Panc1 (cell line): ENCODE measurements at regions not wholly inside any gene's neighbourhood (a gene's known extent, or its start where the extent isn't known, plus 50 kb on each side); places are given as distances from the start of the nearest gene placed in this dataset.

Experiments
- ATAC-seq: fragments of 200-7000 bp; cut with Tn5 transposase; 2 replicates; pipeline ENCODE4 v1.9.1; 2020; ENCODE audit warnings: mild to moderate bottlenecking, moderate library complexity
- BruUV-seq: library from RNA; stranded (reverse); fragments of 400-500 nt; replicated peaks from 2 replicates; lab custom pipeline; 2021; lab: Mats Ljungman, UMichigan
- CTCF ChIA-PET: fragments of 300-600 bp; sonication (Branson Sonifier 250); formaldehyde crosslinking; loops from one replicate; lab custom pipeline; 2022; ENCODE audit warnings: antibody characterized with exemption; lab: Charles Lee
- POLR2A ChIA-PET: fragments of 300-600 bp; sonication (Branson Sonifier 250); formaldehyde crosslinking; loops from one replicate; lab custom pipeline; 2022; ENCODE audit warnings: antibody characterized with exemption; lab: Charles Lee
- DNase-seq: peaks from one replicate; pipeline ENCODE4 v3.0.0-alpha.2; 2010; ENCODE audit warnings: low read depth, low spot score
- H3K27ac ChIP-seq: 2 replicates; pipeline ENCODE4 v1.5.1; 2011; ENCODE audit warnings: mild to moderate bottlenecking, low read length, inconsistent platforms
- H3K27me3 ChIP-seq: fragments of 200-500 bp; sonication (Bioruptor generic); 2 replicates; pipeline ENCODE4 v1.6.0; 2014; ENCODE audit warnings: low read length, inconsistent platforms; ENCODE audit not compliant: control insufficient read depth, insufficient read depth
- H3K36me3 ChIP-seq: fragments of 200-500 bp; sonication (Bioruptor generic); 2 replicates; pipeline ENCODE4 v1.5.1; 2014; ENCODE audit warnings: inconsistent platforms, mild to moderate bottlenecking, low read length, moderate library complexity; ENCODE audit not compliant: control insufficient read depth, insufficient read depth
- H3K4me1 ChIP-seq: 2 replicates; pipeline ENCODE4 v1.5.1; 2011; ENCODE audit warnings: inconsistent platforms, mild to moderate bottlenecking, low read length, moderate library complexity; ENCODE audit not compliant: control insufficient read depth, insufficient read depth
- H3K4me3 ChIP-seq, 2 experiments: 2 replicates each; pipeline ENCODE4 v1.5.1; 2011 to 2012; ENCODE audit warnings: low read depth in 2 of 2, low read length in 2 of 2, mild to moderate bottlenecking in 2 of 2, inconsistent platforms in 1 of 2, moderate library complexity in 1 of 2
- H3K9me3 ChIP-seq: fragments of 200-500 bp; sonication (Bioruptor generic); 2 replicates; pipeline ENCODE4 v1.5.1; 2014; ENCODE audit warnings: low read depth, mild to moderate bottlenecking, inconsistent platforms, low read length, moderate library complexity; ENCODE audit not compliant: control insufficient read depth, insufficient read depth
- POLR2AphosphoS5 ChIP-seq: IDR thresholded peaks from 2 replicates; pipeline ENCODE4 v1.6.1; 2012; ENCODE audit warnings: mild to moderate bottlenecking, low read depth, low read length, moderate library complexity
- SIN3A ChIP-seq: IDR thresholded peaks from 2 replicates; pipeline ENCODE4 v1.6.1; 2012; ENCODE audit warnings: low read depth, mild to moderate bottlenecking, low read length, moderate library complexity, borderline replicate concordance; ENCODE audit not compliant: insufficient read depth
- TCF7L2 ChIP-seq: IDR thresholded peaks from 2 replicates; pipeline ENCODE4 v1.6.1; 2011; ENCODE audit warnings: mild to moderate bottlenecking, low read depth, low read length, inconsistent platforms
- in situ Hi-C: cut with HindIII; loops from 2 replicates; pipeline ENCODE4 v1.10.0; 2016; ENCODE audit warnings: low sequenced_read_pairs, low pct_unique_long_range_greater_than_20kb
- intact Hi-C: fragments of 100-400 bp; cut with micrococcal nuclease; formaldehyde crosslinking; loops from one replicate; pipeline ENCODE4 v1.10.0; 2022; ENCODE audit not compliant: unreplicated experiment
- TF ChIP-seq, protein P1 (sequence below): fragments of 450-650 bp; IDR thresholded peaks from 2 replicates; pipeline ENCODE4 v1.5.1; 2017; ENCODE audit warnings: mild to moderate bottlenecking
- TF ChIP-seq, protein P2 (sequence below), 2 experiments: IDR thresholded peaks; 2 replicates each; pipeline ENCODE4 v1.6.1; 2011 to 2012; ENCODE audit warnings: low read depth in 2 of 2, control low read depth in 1 of 2, low read length in 1 of 2, mild to moderate bottlenecking in 1 of 2, moderate library complexity in 1 of 2; ENCODE audit not compliant: insufficient read depth in 1 of 2

- Histone ChIP-seq H3K36me3 (no peaks in the 10 kb centered on the region), H3K27ac (no peak overlapping the region), H3K9me3 (no peaks in the 10 kb centered on the region), H3K27me3 (no peaks in the 10 kb centered on the region), H3K4me3 (no peak overlapping the region), H3K4me1 (no peaks in the 10 kb centered on the region; the same call in 1 of the 2 replicates)
- ChIA-PET POLR2A (no interaction called here), CTCF (no interaction called here)
- DNase-seq (no peak), ATAC-seq (no peak)
- intact Hi-C loops (no loop called here), in situ Hi-C loops (no loop called here)
- TF ChIP-seq, protein P1, sequence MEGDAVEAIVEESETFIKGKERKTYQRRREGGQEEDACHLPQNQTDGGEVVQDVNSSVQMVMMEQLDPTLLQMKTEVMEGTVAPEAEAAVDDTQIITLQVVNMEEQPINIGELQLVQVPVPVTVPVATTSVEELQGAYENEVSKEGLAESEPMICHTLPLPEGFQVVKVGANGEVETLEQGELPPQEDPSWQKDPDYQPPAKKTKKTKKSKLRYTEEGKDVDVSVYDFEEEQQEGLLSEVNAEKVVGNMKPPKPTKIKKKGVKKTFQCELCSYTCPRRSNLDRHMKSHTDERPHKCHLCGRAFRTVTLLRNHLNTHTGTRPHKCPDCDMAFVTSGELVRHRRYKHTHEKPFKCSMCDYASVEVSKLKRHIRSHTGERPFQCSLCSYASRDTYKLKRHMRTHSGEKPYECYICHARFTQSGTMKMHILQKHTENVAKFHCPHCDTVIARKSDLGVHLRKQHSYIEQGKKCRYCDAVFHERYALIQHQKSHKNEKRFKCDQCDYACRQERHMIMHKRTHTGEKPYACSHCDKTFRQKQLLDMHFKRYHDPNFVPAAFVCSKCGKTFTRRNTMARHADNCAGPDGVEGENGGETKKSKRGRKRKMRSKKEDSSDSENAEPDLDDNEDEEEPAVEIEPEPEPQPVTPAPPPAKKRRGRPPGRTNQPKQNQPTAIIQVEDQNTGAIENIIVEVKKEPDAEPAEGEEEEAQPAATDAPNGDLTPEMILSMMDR = no peak
- TF ChIP-seq TCF7L2 (no peak), POLR2AphosphoS5 (no peak), SIN3A (no peak)
- TF ChIP-seq, protein P2, sequence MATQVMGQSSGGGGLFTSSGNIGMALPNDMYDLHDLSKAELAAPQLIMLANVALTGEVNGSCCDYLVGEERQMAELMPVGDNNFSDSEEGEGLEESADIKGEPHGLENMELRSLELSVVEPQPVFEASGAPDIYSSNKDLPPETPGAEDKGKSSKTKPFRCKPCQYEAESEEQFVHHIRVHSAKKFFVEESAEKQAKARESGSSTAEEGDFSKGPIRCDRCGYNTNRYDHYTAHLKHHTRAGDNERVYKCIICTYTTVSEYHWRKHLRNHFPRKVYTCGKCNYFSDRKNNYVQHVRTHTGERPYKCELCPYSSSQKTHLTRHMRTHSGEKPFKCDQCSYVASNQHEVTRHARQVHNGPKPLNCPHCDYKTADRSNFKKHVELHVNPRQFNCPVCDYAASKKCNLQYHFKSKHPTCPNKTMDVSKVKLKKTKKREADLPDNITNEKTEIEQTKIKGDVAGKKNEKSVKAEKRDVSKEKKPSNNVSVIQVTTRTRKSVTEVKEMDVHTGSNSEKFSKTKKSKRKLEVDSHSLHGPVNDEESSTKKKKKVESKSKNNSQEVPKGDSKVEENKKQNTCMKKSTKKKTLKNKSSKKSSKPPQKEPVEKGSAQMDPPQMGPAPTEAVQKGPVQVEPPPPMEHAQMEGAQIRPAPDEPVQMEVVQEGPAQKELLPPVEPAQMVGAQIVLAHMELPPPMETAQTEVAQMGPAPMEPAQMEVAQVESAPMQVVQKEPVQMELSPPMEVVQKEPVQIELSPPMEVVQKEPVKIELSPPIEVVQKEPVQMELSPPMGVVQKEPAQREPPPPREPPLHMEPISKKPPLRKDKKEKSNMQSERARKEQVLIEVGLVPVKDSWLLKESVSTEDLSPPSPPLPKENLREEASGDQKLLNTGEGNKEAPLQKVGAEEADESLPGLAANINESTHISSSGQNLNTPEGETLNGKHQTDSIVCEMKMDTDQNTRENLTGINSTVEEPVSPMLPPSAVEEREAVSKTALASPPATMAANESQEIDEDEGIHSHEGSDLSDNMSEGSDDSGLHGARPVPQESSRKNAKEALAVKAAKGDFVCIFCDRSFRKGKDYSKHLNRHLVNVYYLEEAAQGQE (IDR thresholded peaks at IDR 0.05; ENCODE audit: insufficient read depth in 1 of 2, low read depth in 2 of 2, low read length in 1 of 2) = no peak
- no TSS peak for BruUV-seq
Observed at GRCh38 chr15:62474021-62474770, 309.1 kb upstream of the C2CD4B start.

DNA sequence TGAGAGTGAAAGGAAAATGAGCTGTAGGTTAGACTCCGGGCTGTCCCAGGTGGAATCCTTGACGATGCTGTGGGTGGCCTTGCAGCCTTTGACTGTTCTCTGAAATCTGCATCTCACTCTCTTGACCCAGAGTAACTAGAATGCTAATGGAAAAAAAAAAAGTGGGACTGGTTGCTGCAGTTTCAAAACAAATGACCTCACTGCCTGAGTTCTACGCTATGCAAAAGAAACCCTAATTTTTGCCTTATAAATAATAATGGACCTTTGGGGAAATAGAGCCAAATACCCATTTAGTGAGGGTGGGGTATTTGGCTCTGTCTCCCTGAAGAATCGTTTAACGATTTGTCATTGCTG, 309.7 kb upstream of the C2CD4B start:
- Histone ChIP-seq H3K36me3 (no peaks in the 10 kb centered on the region), H3K4me3 (no peak overlapping the region), H3K9me3 (no peaks in the 10 kb centered on the region), H3K27me3 (no peaks in the 10 kb centered on the region), H3K27ac (no peak overlapping the region), H3K4me1 (no peaks in the 10 kb centered on the region; the same call in 1 of the 2 replicates)
- DNase-seq (no peak), ATAC-seq (no peak)
- POLR2A ChIA-PET = interaction anchor here (0.6 kb wide), 1 partner anchor 117 kb away, joined by 3 read pairs; no protein-coding TSS in a partner anchor
- BruUV-seq = no TSS peak
- TF ChIP-seq, protein P1 = no peak
- TF ChIP-seq, protein P2 (IDR thresholded peaks at IDR 0.05; ENCODE audit: insufficient read depth in 1 of 2, low read depth in 2 of 2, low read length in 1 of 2) = no peak
- no peak for TF ChIP-seq TCF7L2
- TF ChIP-seq SIN3A = no peak
- no peak for TF ChIP-seq POLR2AphosphoS5
- in situ Hi-C loops = no loop called here
- intact Hi-C loops = no loop called here
- CTCF ChIA-PET = interaction anchor here (0.5 kb wide), 1 partner anchor 625 kb away, joined by 3 read pairs; no protein-coding TSS in a partner anchor
